Small intestine (tissue), 7 donors: ENCODE measurements at regions not wholly inside any gene's neighbourhood (a gene's known extent, or its start where the extent isn't known, plus 50 kb on each side); places are given as distances from the start of the nearest gene placed in this dataset.

ENCODE experiments used
- DNase-seq, 2 donors: peaks; one replicate each; pipeline versions ENCODE4 v3.0.0 to v3.0.0-alpha.2; 2013
- FAIRE-seq: peaks from 2 replicates; lab custom pipeline; 2012; peaks lifted over from hg19 to GRCh38; lab: Jason Lieb, UNC
- H3K27ac ChIP-seq, 3 donors: one replicate each; pipeline ENCODE4 v1.5.1; 2013; ENCODE audit warnings: low read length in 2 of 3, mild to moderate bottlenecking in 2 of 3, control low read depth in 1 of 3, inconsistent platforms in 1 of 3, low read depth in 1 of 3, moderate library complexity in 1 of 3
- H3K27me3 ChIP-seq, 3 donors: one replicate each; pipeline ENCODE4 v1.6.1; 2013; ENCODE audit warnings: low read length in 3 of 3, inconsistent platforms in 1 of 3; ENCODE audit not compliant: control insufficient read depth in 3 of 3, insufficient read depth in 3 of 3
- H3K36me3 ChIP-seq, 3 donors: one replicate each; pipeline ENCODE4 v1.6.1; 2013; ENCODE audit warnings: low read length in 3 of 3, inconsistent platforms in 1 of 3, low read depth in 1 of 3, mild to moderate bottlenecking in 1 of 3, moderate library complexity in 1 of 3; ENCODE audit not compliant: control insufficient read depth in 3 of 3, insufficient read depth in 2 of 3
- H3K4me1 ChIP-seq, 3 donors: one replicate each; pipeline ENCODE4 v1.6.1; 2013; ENCODE audit warnings: low read length in 2 of 3, inconsistent platforms in 1 of 3, low read depth in 1 of 3, mild to moderate bottlenecking in 1 of 3, moderate library complexity in 1 of 3; ENCODE audit not compliant: control insufficient read depth in 3 of 3, insufficient read depth in 2 of 3
- H3K4me3 ChIP-seq, 3 donors: one replicate each; pipeline ENCODE4 v1.5.1; 2013; ENCODE audit warnings: low read length in 3 of 3, control low read depth in 1 of 3, inconsistent platforms in 1 of 3, low read depth in 1 of 3, mild to moderate bottlenecking in 1 of 3, moderate library complexity in 1 of 3
- H3K9me3 ChIP-seq, 2 donors: one replicate each; pipeline ENCODE4 v1.6.1; 2013; ENCODE audit warnings: low read depth in 1 of 2, low read length in 1 of 2; ENCODE audit not compliant: control insufficient read depth in 2 of 2, insufficient read depth in 1 of 2
- WGBS, 3 donors: extraction: QIAGEN DNeasy Blood & Tissue Kit; methylation state at CpG; one replicate each; pipeline ENCODE4 v1.1.7; 2013; 5-methylcytosine and 5-hydroxymethylcytosine counted together
- donor health status: healthy with polysubstance abuse.
- donor health status: control.
- donor health status: control.
- donor health status: Bipolar disorder and iron deficiency.
- donor health status: healthy.

DNA sequence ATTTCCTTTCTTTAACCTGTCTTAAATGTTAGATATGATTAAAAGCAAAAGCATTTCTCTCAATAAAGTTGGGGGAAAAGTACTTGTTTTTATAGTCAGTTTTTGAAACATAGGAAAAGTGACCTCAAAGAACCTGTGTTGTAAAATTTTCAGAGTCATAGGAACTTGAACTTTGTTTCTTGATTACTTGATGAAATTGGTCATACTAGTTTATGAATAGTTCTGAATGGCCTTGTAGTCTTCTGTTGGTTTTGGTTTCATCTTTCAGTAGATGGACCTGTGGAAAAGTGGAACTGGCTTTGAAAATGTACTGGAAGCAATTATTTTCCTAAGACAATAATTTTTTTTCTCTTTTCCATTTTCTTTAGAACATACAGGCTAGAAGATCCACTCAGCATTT lies 222.2 kb upstream of the NUDT6 start:
- Histone ChIP-seq H3K27ac (peak overlapping the region in 1 of 3 donors; percentile 25), H3K4me3 (no peak overlapping the region)
- peak; percentile 57 to 62 for DNase-seq

DNA sequence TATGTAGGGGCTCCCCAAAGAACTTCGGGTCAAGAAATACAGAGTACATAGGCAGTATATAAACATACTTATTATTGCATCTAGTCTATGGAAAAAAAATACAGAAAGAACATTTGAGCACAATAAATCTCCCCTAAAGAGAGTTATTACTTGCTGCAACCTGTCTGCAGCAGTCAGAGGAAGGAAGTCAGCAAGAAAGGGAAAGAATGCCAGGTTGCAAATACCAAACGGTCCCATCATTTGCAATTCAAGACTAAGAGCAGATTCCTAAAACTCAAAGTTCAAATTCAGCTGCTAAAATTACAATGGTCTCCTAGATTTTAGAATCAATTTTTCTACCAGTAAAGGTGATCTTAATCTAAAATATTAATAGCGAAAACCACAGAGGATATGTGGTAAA lies 236.2 kb upstream of the NUDT6 start:
- DNase-seq = no peak
- Histone ChIP-seq H3K9me3 (no peaks in the 10 kb centered on the region), H3K27me3 (no peaks in the 10 kb centered on the region), H3K36me3 (no peaks in the 10 kb centered on the region), H3K27ac (no peak overlapping the region), H3K4me1 (no peaks in the 10 kb centered on the region), H3K4me3 (no peak overlapping the region)
- no peak for FAIRE-seq
- 56 to 76% (median 70%) methylated on average over 3 of the region's 3 CpGs for WGBS, 3 donors

More for the DNA sequence above, 222.2 kb upstream of the NUDT6 start:
- Histone ChIP-seq H3K36me3 (no peaks in the 10 kb centered on the region), H3K4me1 (no peaks in the 10 kb centered on the region), H3K27me3 (no peaks in the 10 kb centered on the region), H3K9me3 (no peaks in the 10 kb centered on the region)
- FAIRE-seq = peak; percentile 44

DNA sequence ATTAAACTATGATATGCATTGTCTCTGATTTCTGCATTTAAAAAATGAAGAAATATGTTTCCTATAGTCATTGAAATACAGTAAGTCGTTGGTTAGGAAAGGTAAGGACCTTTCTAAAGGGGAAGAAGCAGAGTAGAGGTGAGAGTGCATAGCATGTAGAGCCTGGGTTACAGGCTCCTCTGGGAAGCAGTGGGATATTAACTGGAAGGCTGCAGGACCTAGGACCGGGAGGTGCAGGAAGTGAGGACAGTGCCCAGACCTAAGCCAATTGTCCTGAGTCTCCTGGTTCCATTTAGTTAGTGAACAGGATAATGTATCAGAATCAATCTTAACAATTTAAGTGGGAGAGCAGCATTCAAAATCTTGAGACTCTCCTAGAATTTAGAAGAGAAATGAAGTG lies 237.1 kb upstream of the NUDT6 start:
- H3K27ac ChIP-seq = no peak overlapping the region
- H3K36me3 ChIP-seq = no peaks in the 10 kb centered on the region
- H3K4me1 ChIP-seq = no peaks in the 10 kb centered on the region
- no peaks in the 10 kb centered on the region for H3K9me3 ChIP-seq
- FAIRE-seq (no peak), DNase-seq (no peak)
- WGBS, 3 donors = 65 to 77% (median 66%) methylated on average over 2 of the region's 2 CpGs
- no peaks in the 10 kb centered on the region for H3K27me3 ChIP-seq
- no peak overlapping the region for H3K4me3 ChIP-seq

DNA sequence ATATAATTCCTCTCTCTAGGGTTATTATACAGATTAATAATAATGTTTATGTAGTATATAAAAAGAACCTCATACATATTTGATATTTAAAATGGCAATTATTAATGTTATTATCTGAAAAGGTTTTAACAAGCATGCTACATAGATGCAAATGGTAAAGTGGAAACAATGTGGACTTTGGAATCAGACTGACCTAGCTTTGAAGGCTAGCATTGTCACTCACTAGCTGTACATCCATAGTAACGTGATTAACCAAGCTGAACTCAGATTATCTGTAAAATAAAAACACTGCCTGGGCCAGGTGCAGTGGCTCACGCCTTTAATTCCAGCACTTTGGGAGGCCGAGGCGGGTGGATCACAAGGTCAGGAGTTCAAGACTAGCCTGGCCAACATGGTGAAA lies 233.7 kb upstream of the SPRY1 start:
- WGBS, 3 donors = 29 to 76% (median 51%) methylated on average over 4 of the region's 4 CpGs
- FAIRE-seq = no peak
- Histone ChIP-seq H3K9me3 (no peaks in the 10 kb centered on the region), H3K27me3 (no peaks in the 10 kb centered on the region), H3K27ac (no peak overlapping the region), H3K36me3 (no peaks in the 10 kb centered on the region), H3K4me3 (no peak overlapping the region), H3K4me1 (no peaks in the 10 kb centered on the region)
- peak; percentile 4 to 39 for DNase-seq

DNA sequence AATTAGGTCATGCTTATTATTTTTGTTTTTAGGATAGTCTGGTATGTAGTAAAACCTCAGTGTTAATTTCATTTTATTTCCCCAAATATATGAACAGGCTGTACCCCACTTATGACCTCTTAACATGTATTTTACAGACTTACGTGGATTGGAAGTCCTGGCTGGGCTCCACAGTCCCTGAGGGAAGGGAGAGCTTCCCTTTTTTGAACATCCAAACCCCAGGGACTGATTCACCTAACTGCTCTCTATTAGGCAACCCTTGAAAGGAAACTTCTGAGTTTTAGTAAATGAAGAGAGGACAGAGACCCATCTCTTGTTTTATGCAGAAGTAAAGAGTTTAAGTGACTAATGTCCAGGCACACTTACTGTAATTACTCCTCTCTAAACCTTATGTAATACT lies 233.1 kb upstream of the SPRY1 start:
- Histone ChIP-seq H3K9me3 (no peaks in the 10 kb centered on the region), H3K4me1 (no peaks in the 10 kb centered on the region), H3K27ac (no peak overlapping the region), H3K36me3 (no peaks in the 10 kb centered on the region), H3K4me3 (no peak overlapping the region), H3K27me3 (no peaks in the 10 kb centered on the region)
- no peak for FAIRE-seq
- WGBS, 3 donors = 67 to 89% (median 85%) methylated on average over 1 of the region's 1 CpG
- no peak for DNase-seq

DNA sequence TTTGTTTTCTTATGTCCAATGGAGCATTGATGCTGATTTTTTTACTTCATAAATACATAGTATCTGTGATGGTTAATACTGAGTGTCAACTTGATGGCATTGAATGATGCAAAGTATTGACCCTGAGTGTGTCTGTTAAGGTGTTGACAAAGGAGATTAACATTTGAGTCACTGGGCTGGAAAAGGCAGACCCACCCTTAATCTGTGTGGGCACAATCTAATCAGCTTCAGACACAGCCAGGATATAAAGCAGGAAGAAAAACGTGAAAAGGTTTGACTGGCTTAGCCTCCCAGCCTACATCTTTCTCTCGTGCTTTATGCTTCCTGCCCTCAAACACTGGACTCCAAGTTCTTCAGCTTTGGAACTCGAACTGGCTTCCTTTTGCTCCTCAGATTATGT lies 230.6 kb upstream of the SPRY1 start:
- Histone ChIP-seq H3K27ac (no peak overlapping the region), H3K4me3 (no peak overlapping the region), H3K9me3 (no peaks in the 10 kb centered on the region), H3K4me1 (no peaks in the 10 kb centered on the region), H3K27me3 (no peaks in the 10 kb centered on the region), H3K36me3 (no peaks in the 10 kb centered on the region)
- no peak for FAIRE-seq
- WGBS, 3 donors = 81 to 89% (median 83%) methylated on average over 3 of the region's 3 CpGs
- no peak for DNase-seq

DNA sequence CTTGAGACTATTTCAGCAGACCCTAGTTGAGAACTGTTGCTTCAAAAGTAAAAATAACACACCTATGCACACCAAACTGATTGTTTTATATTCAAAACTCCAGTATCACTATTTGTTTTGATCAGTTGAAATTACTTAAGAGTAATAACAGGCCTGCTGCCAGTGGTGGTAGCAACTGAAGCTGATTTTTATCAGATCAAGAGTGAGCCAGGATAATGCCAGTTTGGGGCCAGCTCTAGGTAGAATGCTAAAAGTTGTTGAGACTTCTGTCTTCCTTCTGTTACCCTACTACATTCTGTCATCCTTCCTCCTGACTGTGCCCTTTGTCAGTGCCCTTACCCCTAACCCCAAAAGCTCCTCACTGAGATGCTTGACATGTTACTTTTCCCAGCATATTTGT lies 228.7 kb upstream of the SPRY1 start:
- Histone ChIP-seq H3K36me3 (no peaks in the 10 kb centered on the region), H3K27me3 (no peaks in the 10 kb centered on the region), H3K9me3 (no peaks in the 10 kb centered on the region), H3K4me3 (no peak overlapping the region), H3K27ac (no peak overlapping the region), H3K4me1 (no peaks in the 10 kb centered on the region)
- FAIRE-seq (no peak), DNase-seq (no peak)

DNA sequence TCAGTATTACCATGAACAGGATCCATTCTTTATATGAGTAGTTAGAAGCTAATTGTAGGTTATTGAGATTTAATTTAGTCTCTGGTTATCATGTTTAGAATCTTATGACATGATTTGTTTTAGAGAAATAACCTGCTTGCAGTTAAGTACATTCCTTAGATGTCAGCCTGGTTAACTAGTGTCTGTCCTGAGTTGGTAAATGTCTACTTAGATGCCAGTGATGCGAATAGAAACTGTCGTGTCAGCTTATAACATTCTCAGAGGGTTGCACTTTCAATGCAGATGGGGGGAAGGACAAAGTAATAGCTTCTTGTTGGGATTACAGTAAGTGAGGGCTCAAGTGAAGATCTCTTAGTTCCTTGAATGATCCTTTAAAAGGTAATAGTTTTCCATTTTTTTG lies 227.8 kb upstream of the SPRY1 start:
- no peaks in the 10 kb centered on the region for H3K36me3 ChIP-seq
- H3K27me3 ChIP-seq = no peaks in the 10 kb centered on the region
- FAIRE-seq = no peak
- H3K9me3 ChIP-seq = peaks cover 0 to 4% of the 10 kb centered on the region in 2 donors
- 89 to 97% (median 94%) methylated on average over 2 of the region's 2 CpGs for WGBS, 3 donors
- no peak overlapping the region for H3K4me3 ChIP-seq
- DNase-seq = no peak
- no peak overlapping the region for H3K27ac ChIP-seq
- H3K4me1 ChIP-seq = no peaks in the 10 kb centered on the region

DNA sequence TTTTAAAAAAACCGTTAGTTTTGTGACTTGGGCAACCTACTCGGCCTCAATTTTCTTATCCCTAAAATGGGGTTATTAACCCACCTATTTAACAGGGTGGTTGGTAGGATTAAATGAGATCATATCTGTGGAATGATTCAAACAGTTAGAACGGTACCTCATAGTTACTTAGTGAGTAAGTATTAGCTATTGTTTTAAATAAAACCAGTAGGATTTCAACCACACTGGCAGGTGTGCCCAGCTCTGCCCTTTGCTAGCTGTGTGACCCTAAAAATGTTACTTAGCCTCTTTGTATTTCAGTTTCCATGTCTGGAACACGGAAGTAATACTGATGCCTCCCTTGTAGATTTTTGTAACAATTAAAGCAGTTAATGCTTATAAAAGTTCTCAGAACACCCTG lies 225.8 kb upstream of the SPRY1 start:
- Histone ChIP-seq H3K36me3 (no peaks in the 10 kb centered on the region), H3K27me3 (no peaks in the 10 kb centered on the region), H3K27ac (no peak overlapping the region), H3K9me3 (peaks cover 0 to 4% of the 10 kb centered on the region in 2 donors), H3K4me1 (no peaks in the 10 kb centered on the region), H3K4me3 (no peak overlapping the region)
- DNase-seq (no peak), FAIRE-seq (no peak)
- WGBS, 3 donors = 90 to 95% (median 93%) methylated on average over 4 of the region's 4 CpGs
